Panc1 (cell line): ENCODE measurements at regions not wholly inside any gene's neighbourhood (a gene's known extent, or its start where the extent isn't known, plus 50 kb on each side); places are given as distances from the start of the nearest gene placed in this dataset.

ENCODE experiments used
- ATAC-seq: fragments of 200-7000 bp; cut with Tn5 transposase; 2 replicates; pipeline ENCODE4 v1.9.1; 2020; ENCODE audit warnings: mild to moderate bottlenecking, moderate library complexity
- BruUV-seq: library from RNA; stranded (reverse); fragments of 400-500 nt; replicated peaks from 2 replicates; lab custom pipeline; 2021; lab: Mats Ljungman, UMichigan
- CTCF ChIA-PET: fragments of 300-600 bp; sonication (Branson Sonifier 250); formaldehyde crosslinking; loops from one replicate; lab custom pipeline; 2022; ENCODE audit warnings: antibody characterized with exemption; lab: Charles Lee
- POLR2A ChIA-PET: fragments of 300-600 bp; sonication (Branson Sonifier 250); formaldehyde crosslinking; loops from one replicate; lab custom pipeline; 2022; ENCODE audit warnings: antibody characterized with exemption; lab: Charles Lee
- DNase-seq: peaks from one replicate; pipeline ENCODE4 v3.0.0-alpha.2; 2010; ENCODE audit warnings: low read depth, low spot score
- H3K27ac ChIP-seq: 2 replicates; pipeline ENCODE4 v1.5.1; 2011; ENCODE audit warnings: mild to moderate bottlenecking, low read length, inconsistent platforms
- H3K27me3 ChIP-seq: fragments of 200-500 bp; sonication (Bioruptor generic); 2 replicates; pipeline ENCODE4 v1.6.0; 2014; ENCODE audit warnings: low read length, inconsistent platforms; ENCODE audit not compliant: control insufficient read depth, insufficient read depth
- H3K36me3 ChIP-seq: fragments of 200-500 bp; sonication (Bioruptor generic); 2 replicates; pipeline ENCODE4 v1.5.1; 2014; ENCODE audit warnings: inconsistent platforms, mild to moderate bottlenecking, low read length, moderate library complexity; ENCODE audit not compliant: control insufficient read depth, insufficient read depth
- H3K4me1 ChIP-seq: 2 replicates; pipeline ENCODE4 v1.5.1; 2011; ENCODE audit warnings: inconsistent platforms, mild to moderate bottlenecking, low read length, moderate library complexity; ENCODE audit not compliant: control insufficient read depth, insufficient read depth
- H3K4me3 ChIP-seq, 2 experiments: 2 replicates each; pipeline ENCODE4 v1.5.1; 2011 to 2012; ENCODE audit warnings: low read depth in 2 of 2, low read length in 2 of 2, mild to moderate bottlenecking in 2 of 2, inconsistent platforms in 1 of 2, moderate library complexity in 1 of 2
- H3K9me3 ChIP-seq: fragments of 200-500 bp; sonication (Bioruptor generic); 2 replicates; pipeline ENCODE4 v1.5.1; 2014; ENCODE audit warnings: low read depth, mild to moderate bottlenecking, inconsistent platforms, low read length, moderate library complexity; ENCODE audit not compliant: control insufficient read depth, insufficient read depth
- CTCF ChIP-seq: fragments of 450-650 bp; IDR thresholded peaks from 2 replicates; pipeline ENCODE4 v1.5.1; 2017; ENCODE audit warnings: mild to moderate bottlenecking
- POLR2AphosphoS5 ChIP-seq: IDR thresholded peaks from 2 replicates; pipeline ENCODE4 v1.6.1; 2012; ENCODE audit warnings: mild to moderate bottlenecking, low read depth, low read length, moderate library complexity
- REST ChIP-seq, 2 experiments: IDR thresholded peaks; 2 replicates each; pipeline ENCODE4 v1.6.1; 2011 to 2012; ENCODE audit warnings: low read depth in 2 of 2, control low read depth in 1 of 2, low read length in 1 of 2, mild to moderate bottlenecking in 1 of 2, moderate library complexity in 1 of 2; ENCODE audit not compliant: insufficient read depth in 1 of 2
- SIN3A ChIP-seq: IDR thresholded peaks from 2 replicates; pipeline ENCODE4 v1.6.1; 2012; ENCODE audit warnings: low read depth, mild to moderate bottlenecking, low read length, moderate library complexity, borderline replicate concordance; ENCODE audit not compliant: insufficient read depth
- TCF7L2 ChIP-seq: IDR thresholded peaks from 2 replicates; pipeline ENCODE4 v1.6.1; 2011; ENCODE audit warnings: mild to moderate bottlenecking, low read depth, low read length, inconsistent platforms
- in situ Hi-C: cut with HindIII; loops from 2 replicates; pipeline ENCODE4 v1.10.0; 2016; ENCODE audit warnings: low sequenced_read_pairs, low pct_unique_long_range_greater_than_20kb
- intact Hi-C: fragments of 100-400 bp; cut with micrococcal nuclease; formaldehyde crosslinking; loops from one replicate; pipeline ENCODE4 v1.10.0; 2022; ENCODE audit not compliant: unreplicated experiment

DNA sequence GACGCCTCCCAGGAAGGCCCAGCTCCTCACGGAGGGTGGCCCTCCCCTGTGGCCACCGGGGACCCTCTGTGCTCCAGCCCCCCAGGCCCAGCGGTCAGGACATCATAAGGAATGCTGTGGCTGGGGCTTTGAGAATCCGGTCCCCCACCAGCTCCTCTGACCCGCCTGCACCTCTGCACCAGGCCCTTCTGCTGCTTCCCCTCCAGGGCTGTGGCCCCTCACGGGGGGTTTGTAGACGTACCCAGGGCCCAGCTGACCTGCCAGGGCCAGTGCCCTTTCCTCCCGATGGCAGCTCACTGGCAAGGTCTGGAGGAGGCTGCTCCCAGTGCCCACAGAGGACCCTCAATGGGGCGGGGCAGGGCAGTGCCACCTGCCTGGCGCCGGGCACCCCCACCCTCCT, 103.9 kb upstream of the TTC34 start:
- CTCF ChIA-PET, result interaction anchor here (0.5 kb wide), 1 partner anchor 515 kb away, joined by 3 read pairs; no protein-coding TSS in a partner anchor
- in situ Hi-C loops, result no loop called here

DNA sequence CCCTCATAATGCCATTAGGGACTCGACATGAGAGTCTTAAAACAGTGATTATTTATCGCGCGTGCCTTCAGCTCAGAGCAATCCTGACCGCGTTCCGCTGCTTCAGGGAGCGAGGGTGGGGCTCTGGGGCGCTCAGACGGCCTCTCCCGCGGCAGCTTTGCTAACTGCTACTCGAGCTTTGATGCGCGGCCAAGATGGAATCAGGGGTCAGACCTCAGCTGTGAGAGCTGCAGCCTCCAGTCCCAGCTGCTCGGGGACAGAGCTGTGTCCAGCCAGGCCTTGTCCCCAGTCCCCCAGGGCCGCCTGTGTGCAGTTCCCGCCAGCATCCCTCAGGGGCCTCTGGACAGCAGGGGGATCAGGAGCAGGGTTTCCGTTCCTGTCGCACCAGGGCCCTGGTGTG, 104.6 kb upstream of the TTC34 start:
- ChIA-PET POLR2A (interaction anchor here (0.7 kb wide), 1 partner anchor 82 kb away, joined by 3 read pairs; no protein-coding TSS in a partner anchor), CTCF (no interaction called here)
- Histone ChIP-seq H3K36me3 (no peaks in the 10 kb centered on the region), H3K4me1 (no peaks in the 10 kb centered on the region), H3K27me3 (peaks cover 3% of the 10 kb centered on the region; the same call in 1 of the 2 replicates), H3K9me3 (no peaks in the 10 kb centered on the region), H3K4me3 (no peak overlapping the region), H3K27ac (no peak overlapping the region)
- ATAC-seq (no peak), DNase-seq (no peak)
- no TSS peak for BruUV-seq
- no peak for TF ChIP-seq SIN3A
- TF ChIP-seq TCF7L2, result no peak
- TF ChIP-seq POLR2AphosphoS5, result no peak
- TF ChIP-seq CTCF, result no peak
- no peak for TF ChIP-seq REST (IDR thresholded peaks at IDR 0.05; ENCODE audit: insufficient read depth in 1 of 2, low read depth in 2 of 2, low read length in 1 of 2)
- intact Hi-C loops, result no loop called here
- in situ Hi-C loops, result no loop called here

More for the DNA sequence above, 103.9 kb upstream of the TTC34 start:
- TF ChIP-seq REST (IDR thresholded peaks at IDR 0.05; ENCODE audit: insufficient read depth in 1 of 2, low read depth in 2 of 2, low read length in 1 of 2) (no peak), POLR2AphosphoS5 (no peak), CTCF (no peak), SIN3A (no peak), TCF7L2 (no peak)
- Histone ChIP-seq H3K4me3 (no peak overlapping the region), H3K36me3 (no peaks in the 10 kb centered on the region), H3K27ac (no peak overlapping the region), H3K9me3 (no peaks in the 10 kb centered on the region), H3K27me3 (peaks cover 3% of the 10 kb centered on the region; the same call in 1 of the 2 replicates), H3K4me1 (no peaks in the 10 kb centered on the region)
- DNase-seq, result no peak
- BruUV-seq, result no TSS peak
- ATAC-seq, result no peak
- POLR2A ChIA-PET, result no interaction called here
- intact Hi-C loops, result no loop called here
